SHP77 treated with DMSO at 0.1 percent for 48 hours (cell line): ENCODE measurements at regions not wholly inside any gene's neighbourhood (a gene's known extent, or its start where the extent isn't known, plus 50 kb on each side); places are given as distances from the start of the nearest gene placed in this dataset.
"Not testable (repeated sequence)": the region's sequence is repeated elsewhere in the genome, so short reads cannot be mapped to it uniquely, and the experiment has no call there.

Experiments
- DNase-seq: peaks from one replicate; lab custom pipeline; 2025; lab: John Stamatoyannopoulos, UW

GRCh38 chr3:31100519-31100918 is 206.1 kb upstream of the GADL1 start:
- no peak for DNase-seq

GRCh38 chr3:31101285-31101684 is 206.8 kb upstream of the GADL1 start:
- DNase-seq: not testable (repeated sequence)

GRCh38 chr3:31102196-31102879 is 207.9 kb upstream of the GADL1 start:
- no peak for DNase-seq

- no peak for DNase-seq
Measured at GRCh38 chr3:31103181-31103580, 208.7 kb upstream of the GADL1 start.

- DNase-seq: no peak
Measured at GRCh38 chr3:31103623-31104180, 209.2 kb upstream of the GADL1 start.

- no peak for DNase-seq
Measured at GRCh38 chr3:31105011-31105410, 210.6 kb upstream of the GADL1 start.

GRCh38 chr3:31105438-31106077 is 211.1 kb upstream of the GADL1 start:
- DNase-seq: no peak

- no peak for DNase-seq
Measured at GRCh38 chr3:31106204-31106603, 211.7 kb upstream of the GADL1 start.

GRCh38 chr3:31106912-31107311 is 212.5 kb upstream of the GADL1 start:
- no peak for DNase-seq

GRCh38 chr3:31114929-31115283 is 220.4 kb upstream of the GADL1 start:
- DNase-seq: no peak

- DNase-seq: not testable (repeated sequence)
Measured at GRCh38 chr3:31115531-31115930, 221.1 kb upstream of the GADL1 start.

GRCh38 chr3:31116651-31117050 is 222.2 kb upstream of the GADL1 start:
- DNase-seq: no peak

GRCh38 chr3:31117854-31118253 is 223.4 kb upstream of the GADL1 start:
- DNase-seq: no peak

GRCh38 chr3:31124373-31124772 is 229.9 kb upstream of the GADL1 start:
- no peak for DNase-seq

- no peak for DNase-seq
Measured at GRCh38 chr3:31125413-31126020, 231.1 kb upstream of the GADL1 start.

GRCh38 chr3:31129241-31129640 is 234.8 kb upstream of the GADL1 start:
- DNase-seq: no peak

- DNase-seq: no peak
Measured at GRCh38 chr3:31132132-31132769, 237.8 kb upstream of the GADL1 start.

GRCh38 chr3:31133541-31133940 is 239.1 kb upstream of the GADL1 start:
- no peak for DNase-seq

- no peak for DNase-seq
Measured at GRCh38 chr3:31135546-31135945, 241.1 kb upstream of the GADL1 start.

- DNase-seq: no peak
Measured at GRCh38 chr3:31137718-31138465, 243.4 kb upstream of the GADL1 start.

- DNase-seq: no peak
Measured at GRCh38 chr3:31140470-31140869, 246.0 kb upstream of the GADL1 start.

GRCh38 chr3:31142139-31142538 is 247.7 kb upstream of the GADL1 start:
- no peak for DNase-seq
